ENCODE measurements at regions not wholly inside any gene's neighbourhood (a gene's known extent, or its start where the extent isn't known, plus 50 kb on each side); places are given as distances from the start of the nearest gene placed in this dataset.

DNA sequence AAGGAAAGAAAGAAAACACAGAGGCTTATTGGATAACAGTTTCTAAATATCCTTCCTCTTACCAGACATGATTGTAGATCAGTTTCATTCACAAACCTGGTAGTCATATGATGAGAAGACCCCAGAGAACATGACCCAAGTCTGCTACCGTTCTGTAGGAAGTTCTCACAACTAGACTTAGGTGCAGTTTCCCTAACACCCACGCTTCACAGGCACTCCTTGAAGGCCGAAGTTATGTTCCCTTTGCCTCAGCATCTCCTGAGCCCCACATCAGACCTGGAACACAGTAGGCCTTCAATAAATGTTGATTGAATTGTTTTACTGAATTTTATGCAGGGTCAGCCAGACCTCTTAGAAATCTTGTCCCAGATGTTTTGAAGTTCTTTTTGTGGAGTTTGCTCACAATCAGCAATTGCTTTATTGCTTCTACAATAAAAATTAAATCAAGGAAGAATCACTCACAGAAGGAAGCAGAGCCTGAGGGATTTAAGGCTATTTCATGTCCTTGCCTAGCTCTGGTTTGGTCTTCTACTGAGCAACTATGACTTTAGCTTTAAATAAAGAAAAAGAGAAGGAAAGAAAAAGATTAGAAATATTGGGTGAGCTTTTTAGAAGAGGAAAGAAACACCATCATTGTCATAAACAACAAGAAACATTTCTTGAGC lies 138.6 kb upstream of the MDM1 start:
- no peak for ATAC-seq
- Mint-ChIP-seq H3K4me3 (no peak overlapping the region), H3K9me3 (no peaks in the 10 kb centered on the region), H3K27ac (no peak overlapping the region), H3K27me3 (no peaks in the 10 kb centered on the region), H3K36me3 (ENCODE audit: low read depth) (no peaks in the 10 kb centered on the region), H3K4me1 (no peaks in the 10 kb centered on the region)
- DNase-seq = no peak

DNA sequence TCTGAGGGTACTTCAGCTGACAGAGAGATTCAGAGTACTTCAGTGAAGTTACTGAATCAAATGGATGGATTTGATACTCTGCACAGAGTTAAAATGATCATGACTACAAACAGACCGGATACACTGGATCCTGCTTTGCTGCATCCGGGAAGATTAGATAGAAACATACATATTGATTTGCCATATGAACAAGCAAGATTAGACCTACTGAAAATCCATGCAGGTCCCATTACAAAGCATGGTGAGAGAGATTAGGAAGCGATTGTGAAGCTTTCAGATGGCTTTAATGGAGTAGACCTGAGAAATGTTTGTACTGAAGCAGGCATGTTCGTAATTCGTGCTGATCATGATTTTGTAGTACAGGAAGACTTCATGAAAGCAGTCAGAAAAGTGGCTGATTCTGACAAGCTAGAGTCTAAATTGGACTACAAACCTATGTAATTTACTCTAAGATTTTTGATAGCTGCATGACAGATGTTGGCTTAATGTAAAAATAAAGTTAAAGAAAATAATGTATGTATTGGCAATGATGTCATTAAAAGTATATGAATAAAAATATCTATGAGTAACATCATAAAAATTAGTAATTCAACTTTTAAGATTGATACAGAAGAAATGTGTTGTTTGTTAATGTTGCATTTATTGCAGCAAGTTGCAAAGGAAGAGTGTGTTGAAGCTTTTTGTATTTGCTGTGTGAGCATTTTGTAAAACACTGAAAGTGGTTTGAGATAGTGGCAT lies 136.1 kb upstream of the RAP1B start:
- Mint-ChIP-seq H3K4me3 (no peak overlapping the region), H3K4me1 (peaks cover 8% of the 10 kb centered on the region), H3K27me3 (no peaks in the 10 kb centered on the region), H3K27ac (no peak overlapping the region), H3K9me3 (no peaks in the 10 kb centered on the region), H3K36me3 (ENCODE audit: low read depth) (no peaks in the 10 kb centered on the region)
- no peak for ATAC-seq
- no peak for DNase-seq

DNA sequence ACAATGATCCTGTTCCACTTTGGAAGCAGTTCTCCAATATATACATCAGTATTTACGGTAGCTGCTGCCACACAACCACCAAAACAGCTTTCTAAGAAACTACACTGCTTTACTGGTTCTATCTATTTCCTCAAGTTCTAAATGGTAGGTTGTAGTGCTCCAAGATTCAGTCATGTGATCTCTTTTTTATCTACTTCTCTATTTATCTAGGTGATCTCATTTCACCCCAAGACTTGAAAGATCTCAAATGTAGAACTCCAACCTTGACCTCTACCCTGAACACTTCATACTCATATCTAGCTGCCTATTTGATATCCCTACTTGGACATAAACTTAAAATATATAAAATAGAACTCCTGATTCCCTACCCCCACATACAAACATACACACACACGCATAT lies 133.9 kb upstream of the RAP1B start:
- H3K9me3 Mint-ChIP-seq = no peaks in the 10 kb centered on the region
- H3K4me3 Mint-ChIP-seq = no peak overlapping the region
- no peak overlapping the region for H3K27ac Mint-ChIP-seq
- ATAC-seq (no peak), DNase-seq (no peak)
- H3K27me3 Mint-ChIP-seq = no peaks in the 10 kb centered on the region
- peaks cover 3% of the 10 kb centered on the region for H3K36me3 Mint-ChIP-seq (ENCODE audit: low read depth)
- H3K4me1 Mint-ChIP-seq = peaks cover 27% of the 10 kb centered on the region

DNA sequence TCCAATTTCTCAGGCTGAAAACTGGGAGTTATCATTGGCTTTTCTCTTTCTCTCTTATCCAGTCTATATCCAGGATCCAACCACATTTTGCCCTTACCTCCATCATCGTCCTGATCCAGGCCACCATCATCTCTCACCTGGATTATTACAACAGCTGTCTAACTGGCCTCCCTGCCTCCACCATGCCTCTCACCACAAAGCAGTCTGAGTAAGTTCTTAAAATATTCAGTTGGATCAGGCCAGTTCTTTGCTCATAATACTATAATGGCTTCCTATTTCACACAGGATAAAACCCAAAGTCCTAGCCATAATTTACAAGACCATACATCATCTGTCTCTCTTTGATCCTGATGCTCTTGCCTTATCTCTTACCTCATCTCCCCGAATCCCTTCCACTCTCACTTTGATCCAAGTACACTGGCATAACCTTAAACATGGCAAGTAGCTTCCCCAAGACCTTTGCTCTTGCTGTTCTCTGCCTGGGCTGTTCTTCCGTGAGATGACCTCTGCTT lies 133.4 kb upstream of the RAP1B start:
- Mint-ChIP-seq H3K36me3 (ENCODE audit: low read depth) (peaks cover 3% of the 10 kb centered on the region), H3K4me1 (peaks cover 32% of the 10 kb centered on the region), H3K27me3 (no peaks in the 10 kb centered on the region), H3K9me3 (no peaks in the 10 kb centered on the region), H3K4me3 (no peak overlapping the region), H3K27ac (no peak overlapping the region)
- DNase-seq = no peak
- no peak for ATAC-seq

DNA sequence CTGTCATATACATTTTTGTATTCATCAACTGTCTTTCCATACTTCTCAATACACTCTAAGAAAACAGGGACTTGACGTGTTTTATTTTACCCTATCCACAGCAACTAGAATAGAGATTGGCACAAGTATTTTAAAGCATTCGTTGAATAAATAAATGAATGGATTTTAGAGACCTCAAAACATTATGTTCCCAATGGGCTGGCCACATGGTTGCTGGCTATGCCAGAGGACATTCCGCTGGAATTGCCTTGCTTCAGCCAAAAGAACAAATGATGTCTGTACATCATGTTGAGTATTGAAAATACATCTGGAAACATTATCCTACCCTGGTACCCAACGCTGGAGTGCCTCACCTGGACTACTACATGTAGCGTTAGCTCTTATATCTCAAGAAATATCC lies 132.8 kb upstream of the RAP1B start:
- ATAC-seq (no peak), DNase-seq (no peak)
- H3K27me3 Mint-ChIP-seq = no peaks in the 10 kb centered on the region
- peaks cover 3% of the 10 kb centered on the region for H3K36me3 Mint-ChIP-seq (ENCODE audit: low read depth)
- H3K4me1 Mint-ChIP-seq = peaks cover 38% of the 10 kb centered on the region
- no peak overlapping the region for H3K4me3 Mint-ChIP-seq
- H3K9me3 Mint-ChIP-seq = no peaks in the 10 kb centered on the region
- H3K27ac Mint-ChIP-seq = no peak overlapping the region

DNA sequence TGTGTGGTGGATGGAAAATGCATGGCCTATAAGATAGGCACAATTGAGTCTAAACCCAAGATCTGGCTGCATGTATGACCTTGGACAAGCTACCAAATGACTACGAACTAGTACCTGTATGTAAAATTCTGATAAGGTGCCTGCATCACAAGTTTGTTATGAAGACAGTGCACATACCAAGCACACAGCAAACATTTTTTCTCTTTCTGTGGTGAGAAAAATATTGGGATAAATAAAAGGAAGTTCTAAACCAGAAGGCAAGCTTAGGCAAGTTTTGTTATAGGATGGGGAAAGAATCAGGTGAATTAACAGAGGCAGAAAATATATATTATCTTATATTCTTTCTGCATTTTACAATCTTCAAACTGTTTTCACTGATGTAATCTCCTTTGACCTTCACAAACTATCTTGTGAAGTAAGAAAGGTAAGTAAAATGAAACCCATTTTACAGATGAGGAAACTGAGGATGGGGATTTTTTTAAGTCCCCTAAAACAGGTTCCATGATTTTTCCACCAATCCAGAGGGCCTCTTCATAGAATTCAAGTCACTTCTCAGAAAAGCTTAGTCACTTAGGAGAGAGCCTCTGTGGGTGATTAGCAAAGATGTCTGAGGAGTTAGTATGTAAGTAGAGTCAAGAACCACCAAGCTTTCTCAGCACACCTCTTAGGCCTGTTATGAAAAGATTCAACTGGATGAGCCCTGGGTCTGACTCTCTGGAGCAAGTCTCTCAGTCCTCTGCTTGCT lies 132.0 kb upstream of the RAP1B start:
- peaks cover 3% of the 10 kb centered on the region for H3K36me3 Mint-ChIP-seq (ENCODE audit: low read depth)
- peaks cover 45% of the 10 kb centered on the region for H3K4me1 Mint-ChIP-seq
- H3K27me3 Mint-ChIP-seq = no peaks in the 10 kb centered on the region
- H3K9me3 Mint-ChIP-seq = no peaks in the 10 kb centered on the region
- DNase-seq (no peak), ATAC-seq (no peak)
- H3K4me3 Mint-ChIP-seq = no peak overlapping the region
- no peak overlapping the region for H3K27ac Mint-ChIP-seq

DNA sequence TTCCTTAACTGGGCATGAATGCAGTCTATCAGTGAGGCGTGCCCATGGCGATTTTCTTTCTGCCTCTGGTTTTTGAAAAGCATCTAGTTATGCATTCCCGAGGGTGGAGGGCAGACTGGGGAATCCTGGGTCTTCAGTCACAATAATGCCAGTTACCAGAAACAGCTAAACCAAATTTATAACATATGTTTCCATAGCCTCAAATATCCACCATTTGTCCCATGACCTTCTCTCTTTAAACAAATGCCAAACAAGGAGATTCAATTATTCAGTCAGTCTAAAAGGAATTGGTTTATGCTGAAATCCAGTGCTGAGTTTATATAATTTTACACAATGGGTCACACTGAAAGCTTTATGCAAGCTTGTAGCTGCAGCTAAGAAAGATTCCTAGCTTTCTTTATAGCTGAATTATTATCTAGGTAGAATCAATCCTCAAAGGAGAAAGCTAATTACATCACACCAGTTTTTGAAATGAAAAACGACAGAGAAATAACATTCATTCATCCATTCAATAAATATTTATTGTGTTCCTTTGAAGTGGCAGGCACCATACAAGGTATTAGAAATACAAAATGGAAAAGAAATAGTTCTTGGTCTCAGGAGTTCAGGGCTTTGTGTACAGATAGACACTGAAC lies 131.3 kb upstream of the RAP1B start:
- Mint-ChIP-seq H3K27ac (no peak overlapping the region), H3K27me3 (no peaks in the 10 kb centered on the region), H3K9me3 (peaks cover 3% of the 10 kb centered on the region), H3K4me3 (no peak overlapping the region), H3K4me1 (peaks cover 51% of the 10 kb centered on the region), H3K36me3 (ENCODE audit: low read depth) (peaks cover 3% of the 10 kb centered on the region)
- no peak for DNase-seq
- no peak for ATAC-seq

DNA sequence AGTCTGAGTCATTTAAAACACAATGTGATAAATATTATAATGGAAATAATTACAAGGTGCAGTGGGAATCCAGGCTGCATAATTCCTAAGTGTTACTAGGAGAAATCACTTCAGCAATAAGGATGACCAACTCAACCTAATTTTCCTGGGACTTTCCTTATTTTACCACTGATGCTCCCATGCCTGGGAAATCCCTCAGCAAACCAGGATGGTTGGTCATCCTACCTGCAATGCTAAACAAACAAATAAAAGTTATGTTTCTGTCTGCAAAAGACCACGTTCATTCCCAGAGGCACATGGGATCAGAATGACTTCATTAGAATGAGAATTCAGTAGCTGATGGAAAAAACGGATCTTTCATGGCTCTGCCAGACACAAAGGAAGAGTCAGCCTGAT lies 130.8 kb upstream of the RAP1B start:
- ATAC-seq = no peak
- no peak overlapping the region for H3K27ac Mint-ChIP-seq
- H3K27me3 Mint-ChIP-seq = no peaks in the 10 kb centered on the region
- no peak for DNase-seq
- no peak overlapping the region for H3K4me3 Mint-ChIP-seq
- peaks cover 3% of the 10 kb centered on the region for H3K9me3 Mint-ChIP-seq
- peaks cover 51% of the 10 kb centered on the region for H3K4me1 Mint-ChIP-seq
- peaks cover 3% of the 10 kb centered on the region for H3K36me3 Mint-ChIP-seq (ENCODE audit: low read depth)

DNA sequence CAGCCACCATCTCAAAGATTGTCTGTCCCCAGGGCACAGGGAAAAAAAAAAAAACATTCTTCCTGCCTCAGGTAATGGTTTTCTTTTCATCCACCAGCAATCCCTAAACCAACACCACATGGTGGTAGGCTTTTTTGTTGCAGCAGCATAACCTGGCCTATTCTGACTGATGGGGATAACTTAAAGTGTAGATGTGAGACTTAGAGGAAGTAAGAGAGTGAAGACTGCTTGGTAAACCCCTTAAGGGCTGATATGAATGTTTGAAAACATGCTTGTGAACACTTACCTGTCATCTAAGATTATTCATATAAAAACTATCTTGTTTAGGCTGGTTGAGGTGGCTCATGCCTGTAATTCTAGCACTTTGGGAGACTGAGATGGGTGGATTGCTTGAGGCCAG lies 130.2 kb upstream of the RAP1B start:
- no peak for ATAC-seq
- H3K27ac Mint-ChIP-seq = peak overlapping the region; percentile 95
- H3K36me3 Mint-ChIP-seq (ENCODE audit: low read depth) = peaks cover 3% of the 10 kb centered on the region
- H3K27me3 Mint-ChIP-seq = no peaks in the 10 kb centered on the region
- H3K4me3 Mint-ChIP-seq = peak overlapping the region; percentile 37
- DNase-seq = no peak
- peaks cover 3% of the 10 kb centered on the region for H3K9me3 Mint-ChIP-seq
- peaks cover 51% of the 10 kb centered on the region for H3K4me1 Mint-ChIP-seq

DNA sequence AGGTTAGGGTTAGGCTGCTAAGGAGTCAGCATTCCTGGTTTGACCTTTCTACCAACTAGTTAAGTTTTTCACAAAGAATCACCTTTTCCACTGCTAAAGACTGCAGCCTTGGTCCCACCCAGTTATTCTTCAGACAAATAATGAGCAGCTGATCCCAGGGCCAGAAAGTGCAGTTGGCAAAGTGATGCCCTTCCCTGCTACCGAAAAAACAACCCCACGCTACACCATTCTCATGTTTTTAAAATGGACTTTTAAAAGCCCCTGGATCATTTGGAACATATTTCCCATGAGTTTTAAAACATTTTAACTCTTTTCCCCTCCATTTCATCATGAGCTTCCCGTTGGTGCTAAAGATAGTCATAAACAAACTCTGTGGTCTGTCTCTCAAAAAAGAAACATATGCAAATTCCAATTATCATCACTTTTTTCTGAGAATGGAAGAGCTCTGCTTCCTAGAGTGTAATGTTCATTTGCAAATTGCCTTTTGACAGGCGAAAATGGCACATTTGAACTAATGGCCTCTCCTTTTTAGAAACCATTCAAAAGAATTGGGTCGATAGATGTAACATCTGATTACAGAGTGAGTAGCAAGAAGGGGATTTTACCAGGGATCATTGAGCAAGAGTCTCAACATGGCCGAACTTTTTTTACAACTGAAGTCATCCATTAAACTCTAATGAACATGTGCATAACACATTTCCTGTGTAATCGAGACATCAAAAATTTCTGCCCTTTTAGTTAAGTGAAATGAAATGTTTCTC lies 129.3 kb upstream of the RAP1B start:
- peaks cover 51% of the 10 kb centered on the region for H3K4me1 Mint-ChIP-seq
- ATAC-seq = peak; percentile 75
- peaks cover 3% of the 10 kb centered on the region for H3K36me3 Mint-ChIP-seq (ENCODE audit: low read depth)
- no peaks in the 10 kb centered on the region for H3K27me3 Mint-ChIP-seq
- peak overlapping the region; percentile 95 for H3K27ac Mint-ChIP-seq
- DNase-seq = no peak
- peaks cover 3% of the 10 kb centered on the region for H3K9me3 Mint-ChIP-seq
- H3K4me3 Mint-ChIP-seq = peak overlapping the region; percentile 37

DNA sequence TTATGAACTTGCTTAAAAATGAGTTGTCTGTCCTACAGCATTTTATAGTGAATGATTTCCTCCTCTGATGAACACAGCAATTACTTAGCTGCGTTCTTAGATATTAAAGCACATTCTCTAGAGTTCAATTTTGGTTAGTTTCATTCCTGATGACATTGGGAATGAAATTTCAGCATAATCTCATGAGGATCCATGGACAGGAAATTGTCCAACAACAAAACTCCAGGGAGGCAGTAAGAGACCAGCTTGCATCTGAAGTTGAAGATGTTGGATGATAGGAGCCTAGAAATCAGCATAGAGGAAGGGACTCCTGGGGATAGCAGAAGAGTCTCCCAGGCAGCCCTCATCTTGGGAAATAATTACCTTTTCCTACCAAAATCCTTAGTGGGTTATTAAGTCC lies 128.7 kb upstream of the RAP1B start:
- no peak for ATAC-seq
- Mint-ChIP-seq H3K9me3 (peaks cover 3% of the 10 kb centered on the region), H3K4me1 (peaks cover 50% of the 10 kb centered on the region), H3K27ac (peak overlapping the region; percentile 95), H3K27me3 (no peaks in the 10 kb centered on the region), H3K4me3 (peak overlapping the region; percentile 7), H3K36me3 (ENCODE audit: low read depth) (peaks cover 3% of the 10 kb centered on the region)
- no peak for DNase-seq

DNA sequence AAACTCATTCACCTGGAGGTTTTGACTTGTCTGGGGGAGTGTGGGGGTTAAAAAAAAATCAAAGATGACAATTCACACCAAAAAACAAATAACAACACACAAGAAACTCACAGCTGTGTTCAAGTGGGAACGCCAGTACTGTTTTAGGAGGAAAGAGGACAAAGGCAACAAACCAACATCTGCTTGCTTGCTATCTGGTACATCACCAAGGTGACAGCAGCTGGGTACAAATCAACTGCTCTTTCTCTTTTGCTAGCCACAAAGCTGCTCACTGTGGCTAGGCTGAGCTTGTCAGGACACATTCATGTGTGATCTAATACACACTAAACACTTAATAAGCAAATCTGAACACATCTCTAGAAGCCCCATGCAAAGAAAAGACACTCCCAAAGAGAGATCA lies 128.0 kb upstream of the RAP1B start:
- Mint-ChIP-seq H3K4me1 (peaks cover 50% of the 10 kb centered on the region), H3K36me3 (ENCODE audit: low read depth) (peaks cover 3% of the 10 kb centered on the region), H3K27ac (peak overlapping the region; percentile 95), H3K4me3 (no peak overlapping the region), H3K9me3 (peaks cover 3% of the 10 kb centered on the region), H3K27me3 (no peaks in the 10 kb centered on the region)
- DNase-seq = no peak
- peak; percentile 52 for ATAC-seq

DNA sequence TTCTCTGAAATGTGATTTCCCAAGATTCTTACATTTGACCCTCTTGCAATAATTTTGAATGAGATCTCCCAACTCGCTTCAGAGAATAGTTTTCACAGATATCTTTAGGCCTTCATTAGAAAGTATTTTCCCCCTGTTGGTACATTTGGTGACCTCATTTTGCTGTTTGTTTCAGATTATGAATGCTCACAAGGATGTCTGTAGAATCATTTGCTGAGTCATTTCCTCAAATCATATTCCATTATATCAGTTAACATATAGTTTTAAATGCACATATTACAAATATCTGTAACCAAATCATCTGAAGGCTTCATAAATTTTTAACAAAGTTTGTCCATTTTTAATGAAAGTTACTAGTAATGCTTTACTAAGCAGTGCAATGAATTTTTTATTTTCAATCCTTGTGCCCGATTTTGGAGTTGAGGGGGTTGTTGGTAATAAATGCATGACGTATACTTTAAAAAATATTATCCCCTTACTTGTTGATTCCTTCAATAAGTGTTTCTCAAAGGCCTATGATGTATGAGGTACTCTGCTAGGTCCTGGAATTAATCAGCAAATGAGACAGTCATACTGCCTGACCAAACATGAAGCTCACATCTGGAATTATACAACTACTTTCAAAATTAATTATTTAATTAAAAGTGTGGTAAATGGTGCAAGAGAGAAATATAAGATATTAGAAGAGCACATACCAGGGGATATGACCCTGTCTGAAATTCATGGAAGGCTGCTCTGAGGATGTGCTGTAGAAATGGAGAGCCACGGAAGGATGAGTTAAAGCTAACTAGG lies 126.9 kb upstream of the RAP1B start:
- Mint-ChIP-seq H3K27ac (peak overlapping the region; percentile 41), H3K9me3 (peaks cover 3% of the 10 kb centered on the region), H3K36me3 (ENCODE audit: low read depth) (peaks cover 3% of the 10 kb centered on the region), H3K4me3 (no peak overlapping the region), H3K27me3 (no peaks in the 10 kb centered on the region), H3K4me1 (peaks cover 50% of the 10 kb centered on the region)
- ATAC-seq (no peak), DNase-seq (no peak)
